Breast epithelium (tissue), 3 donors: ENCODE measurements at regions not wholly inside any gene's neighbourhood (a gene's known extent, or its start where the extent isn't known, plus 50 kb on each side); places are given as distances from the start of the nearest gene placed in this dataset.

Source experiments
- POLR2A ChIP-seq: fragments of 450-650 bp; IDR thresholded peaks from one replicate; pipeline ENCODE4 v1.6.1; 2016; ENCODE audit warnings: antibody characterized with exemption, mild to moderate bottlenecking, moderate library complexity
- POLR2AphosphoS5 ChIP-seq, 3 donors: sonication (generic); formaldehyde crosslinking; IDR thresholded peaks; one replicate each; pipeline ENCODE4 v1.6.1; 2017; ENCODE audit warnings: antibody characterized with exemption in 3 of 3

- TF ChIP-seq POLR2A (no peak), POLR2AphosphoS5 (IDR thresholded peaks at IDR 0.05) (no peak)
Measured at GRCh38 chr9:81833563-81834345, 94.5 kb upstream of the SPATA31D4 start.
